HUDEP-2 (cell line): ENCODE measurements at regions not wholly inside any gene's neighbourhood (a gene's known extent, or its start where the extent isn't known, plus 50 kb on each side); places are given as distances from the start of the nearest gene placed in this dataset.

Source experiments
- DNase-seq, 76 experiments: peaks; one replicate each; lab custom pipeline; 2025; ENCODE audit not compliant: unreplicated experiment in 76 of 76; lab: John Stamatoyannopoulos, UW

- no peak for DNase-seq
These were observed 523.5 kb downstream of the SLC16A7 start for GRCh38 chr12:60119327-60119726.

- no peak for DNase-seq
These were observed 524.4 kb downstream of the SLC16A7 start for GRCh38 chr12:60120199-60120598.

- DNase-seq = no peak
These were observed 527.7 kb downstream of the SLC16A7 start for GRCh38 chr12:60123557-60123956.

GRCh38 chr12:60137513-60137912 is 541.7 kb downstream of the SLC16A7 start:
- DNase-seq = no peak

- DNase-seq = no peak
These were observed 542.7 kb downstream of the SLC16A7 start for GRCh38 chr12:60138526-60138925.

- peak in 68 of 76 experiments; percentile 0 to 95 (median 60) for DNase-seq
These were observed 548.6 kb downstream of the SLC16A7 start for GRCh38 chr12:60144395-60144794.

GRCh38 chr12:60148109-60148508 is 552.3 kb downstream of the SLC16A7 start:
- peak in 36 of 76 experiments; percentile 1 to 81 (median 42) for DNase-seq

- no peak for DNase-seq
These were observed 553.0 kb downstream of the SLC16A7 start for GRCh38 chr12:60148831-60149230.

- DNase-seq = no peak
These were observed 556.9 kb downstream of the SLC16A7 start for GRCh38 chr12:60152756-60153155.

GRCh38 chr12:60159761-60160160 is 563.9 kb downstream of the SLC16A7 start:
- DNase-seq = no peak

- no peak for DNase-seq
These were observed 567.3 kb downstream of the SLC16A7 start for GRCh38 chr12:60162988-60163720.

GRCh38 chr12:60165781-60166180 is 570.0 kb downstream of the SLC16A7 start:
- DNase-seq = no peak

GRCh38 chr12:60168441-60168840 is 572.6 kb downstream of the SLC16A7 start:
- no peak for DNase-seq

- DNase-seq = no peak
These were observed 574.1 kb downstream of the SLC16A7 start for GRCh38 chr12:60169904-60170303.

GRCh38 chr12:60172266-60173211 is 576.7 kb downstream of the SLC16A7 start:
- no peak for DNase-seq

- DNase-seq = no peak
These were observed 577.7 kb downstream of the SLC16A7 start for GRCh38 chr12:60173224-60174170.

GRCh38 chr12:60174476-60174875 is 578.6 kb downstream of the SLC16A7 start:
- DNase-seq = no peak

- DNase-seq = no peak
These were observed 579.1 kb downstream of the SLC16A7 start for GRCh38 chr12:60174941-60175340.

- DNase-seq = no peak
These were observed 581.1 kb downstream of the SLC16A7 start for GRCh38 chr12:60176891-60177290.

GRCh38 chr12:60180298-60180697 is 584.5 kb downstream of the SLC16A7 start:
- no peak for DNase-seq

- DNase-seq = no peak
These were observed 586.5 kb downstream of the SLC16A7 start for GRCh38 chr12:60182354-60182753.
